ENCODE measurements at regions not wholly inside any gene's neighbourhood (a gene's known extent, or its start where the extent isn't known, plus 50 kb on each side); places are given as distances from the start of the nearest gene placed in this dataset.

DNA sequence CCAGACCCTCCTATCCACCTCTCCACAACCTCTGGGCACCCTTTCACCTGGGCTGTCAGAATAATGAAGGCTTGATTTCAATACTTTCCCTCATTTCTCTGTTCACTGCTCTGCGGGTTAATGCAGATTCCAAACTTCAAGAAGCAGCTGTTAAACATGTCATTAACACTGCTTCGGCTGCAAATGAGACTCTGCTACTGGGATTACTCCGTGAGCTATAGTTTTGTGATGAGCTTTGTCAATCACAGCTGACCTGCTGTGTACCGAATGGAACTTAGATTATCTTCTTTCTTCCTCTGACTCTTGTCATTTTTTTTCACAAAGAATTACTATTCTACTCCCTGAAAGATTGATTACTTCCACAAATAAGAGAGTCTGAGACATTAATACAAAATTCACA lies 160.5 kb downstream of the TMEM182 start:
- TF ChIP-seq, protein P1, sequence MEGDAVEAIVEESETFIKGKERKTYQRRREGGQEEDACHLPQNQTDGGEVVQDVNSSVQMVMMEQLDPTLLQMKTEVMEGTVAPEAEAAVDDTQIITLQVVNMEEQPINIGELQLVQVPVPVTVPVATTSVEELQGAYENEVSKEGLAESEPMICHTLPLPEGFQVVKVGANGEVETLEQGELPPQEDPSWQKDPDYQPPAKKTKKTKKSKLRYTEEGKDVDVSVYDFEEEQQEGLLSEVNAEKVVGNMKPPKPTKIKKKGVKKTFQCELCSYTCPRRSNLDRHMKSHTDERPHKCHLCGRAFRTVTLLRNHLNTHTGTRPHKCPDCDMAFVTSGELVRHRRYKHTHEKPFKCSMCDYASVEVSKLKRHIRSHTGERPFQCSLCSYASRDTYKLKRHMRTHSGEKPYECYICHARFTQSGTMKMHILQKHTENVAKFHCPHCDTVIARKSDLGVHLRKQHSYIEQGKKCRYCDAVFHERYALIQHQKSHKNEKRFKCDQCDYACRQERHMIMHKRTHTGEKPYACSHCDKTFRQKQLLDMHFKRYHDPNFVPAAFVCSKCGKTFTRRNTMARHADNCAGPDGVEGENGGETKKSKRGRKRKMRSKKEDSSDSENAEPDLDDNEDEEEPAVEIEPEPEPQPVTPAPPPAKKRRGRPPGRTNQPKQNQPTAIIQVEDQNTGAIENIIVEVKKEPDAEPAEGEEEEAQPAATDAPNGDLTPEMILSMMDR (conservative IDR thresholded peaks at IDR 0.05; ENCODE audit: low read depth in 2 of 2): no peak
- TF ChIP-seq REST (IDR thresholded peaks at IDR 0.05; ENCODE audit: unreplicated experiment) (no peak), EZH2phosphoT487 (IDR thresholded peaks at IDR 0.05; ENCODE audit: unreplicated experiment) (no peak)

All from GM23338 (cell line).